DOHH2 (cell line): ENCODE measurements at regions not wholly inside any gene's neighbourhood (a gene's known extent, or its start where the extent isn't known, plus 50 kb on each side); places are given as distances from the start of the nearest gene placed in this dataset.

Experiments
- H3F3A ChIP-seq: fragments of 200-600 bp; sonication (generic), shearing (Covaris generic); 2 replicates; pipeline ENCODE4 v1.6.0; 2016; ENCODE audit warnings: antibody characterized with exemption, mild to moderate bottlenecking; ENCODE audit not compliant: control insufficient read depth, insufficient read depth
- H3K27ac ChIP-seq: fragments of 200-600 bp; sonication (generic); 2 replicates; pipeline ENCODE4 v1.5.1; 2014; ENCODE audit warnings: low read depth, mild to moderate bottlenecking, low read length, moderate library complexity
- H3K27me3 ChIP-seq: fragments of 200-600 bp; sonication (generic); 2 replicates; pipeline ENCODE4 v1.6.1; 2014; ENCODE audit warnings: mild to moderate bottlenecking, low read length, mixed read lengths; ENCODE audit not compliant: control insufficient read depth
- H3K36me3 ChIP-seq: fragments of 200-600 bp; sonication (generic); 2 replicates; pipeline ENCODE4 v1.6.1; 2014; ENCODE audit warnings: mild to moderate bottlenecking, low read length, moderate library complexity, mixed read lengths; ENCODE audit not compliant: control insufficient read depth
- H3K4me1 ChIP-seq: fragments of 200-600 bp; sonication (generic); 2 replicates; pipeline ENCODE4 v1.6.1; 2014; ENCODE audit warnings: mild to moderate bottlenecking, low read length, mixed read lengths; ENCODE audit not compliant: control insufficient read depth
- H3K4me2 ChIP-seq: fragments of 200-600 bp; sonication (generic); 2 replicates; pipeline ENCODE4 v1.6.0; 2014; ENCODE audit warnings: mild to moderate bottlenecking, low read length, moderate library complexity
- H3K4me3 ChIP-seq: fragments of 200-600 bp; sonication (generic); 2 replicates; pipeline ENCODE4 v1.5.1; 2014; ENCODE audit warnings: mild to moderate bottlenecking, low read length, mixed read lengths
- H3K79me2 ChIP-seq: fragments of 200-600 bp; sonication (generic); 2 replicates; pipeline ENCODE4 v1.6.1; 2014; ENCODE audit warnings: mild to moderate bottlenecking, low read length, mixed read lengths; ENCODE audit not compliant: control insufficient read depth
- H3K9me2 ChIP-seq: fragments of 200-600 bp; sonication (generic); replicated peaks from 2 replicates; pipeline ENCODE4 v1.6.1; 2014; ENCODE audit warnings: mild to moderate bottlenecking, low read length, mixed read lengths; ENCODE audit not compliant: control insufficient read depth
- H3K9me3 ChIP-seq: fragments of 200-600 bp; sonication (generic); 2 replicates; pipeline ENCODE4 v1.6.1; 2014; ENCODE audit warnings: antibody characterized with exemption, low read length, mixed read lengths; ENCODE audit not compliant: control insufficient read depth, insufficient read depth
- H4K20me1 ChIP-seq: fragments of 200-600 bp; sonication (generic); 2 replicates; pipeline ENCODE4 v1.6.0; 2014; ENCODE audit warnings: low read depth, mild to moderate bottlenecking, antibody characterized with exemption, low read length, moderate library complexity; ENCODE audit not compliant: control insufficient read depth, insufficient read depth
- CTCF ChIP-seq: fragments of 200-600 bp; sonication (generic); IDR thresholded peaks from one replicate; pipeline ENCODE4 v1.5.1; 2014; ENCODE audit warnings: antibody characterized with exemption, mild to moderate bottlenecking, low read depth, low read length; ENCODE audit not compliant: poor library complexity, severe bottlenecking
- EZH2phosphoT487 ChIP-seq: fragments of 200-600 bp; sonication (generic); IDR thresholded peaks from 2 replicates; pipeline ENCODE4 v1.6.1; 2017; ENCODE audit warnings: borderline replicate concordance, mild to moderate bottlenecking, antibody characterized with exemption, low read length, moderate library complexity, mixed read lengths

DNA sequence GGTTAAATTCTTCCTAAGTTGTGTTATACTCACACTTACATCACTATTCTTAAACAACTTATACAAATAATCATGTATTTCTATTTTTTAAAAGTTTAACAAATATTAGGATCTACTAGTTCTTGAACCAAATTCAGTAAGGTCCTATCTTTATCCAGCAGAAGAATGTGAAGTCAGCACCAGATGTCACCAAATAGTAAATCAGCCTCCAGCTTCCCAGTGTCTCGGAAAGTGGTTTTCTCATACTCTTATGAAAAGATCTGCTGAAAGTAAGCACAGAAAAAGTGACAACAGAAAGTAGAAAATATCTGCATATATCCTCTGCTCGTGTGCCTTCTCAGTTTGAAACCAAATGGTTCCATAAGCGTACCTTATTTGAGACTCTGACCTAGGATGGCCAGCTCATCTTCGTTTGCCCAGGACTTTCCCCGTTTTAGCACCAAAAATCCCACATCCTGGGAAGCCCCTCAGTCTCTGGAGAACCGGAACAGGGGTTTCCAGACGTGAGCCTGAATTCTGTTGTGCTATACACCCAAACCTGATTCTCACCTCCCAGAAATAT is 98.0 kb upstream of the DCLK2 start:
- no peaks in the 10 kb centered on the region for H3K36me3 ChIP-seq
- no peaks in the 10 kb centered on the region for H4K20me1 ChIP-seq
- H3K9me2 ChIP-seq, result no peaks in the 10 kb centered on the region
- H3F3A ChIP-seq, result no peaks in the 10 kb centered on the region
- H3K27me3 ChIP-seq, result no peaks in the 10 kb centered on the region
- TF ChIP-seq CTCF (no peak), EZH2phosphoT487 (no peak)
- no peak overlapping the region for H3K4me3 ChIP-seq
- no peaks in the 10 kb centered on the region for H3K79me2 ChIP-seq
- no peak overlapping the region for H3K4me2 ChIP-seq
- H3K9me3 ChIP-seq, result no peaks in the 10 kb centered on the region
- H3K4me1 ChIP-seq, result no peaks in the 10 kb centered on the region
- no peak overlapping the region for H3K27ac ChIP-seq

DNA sequence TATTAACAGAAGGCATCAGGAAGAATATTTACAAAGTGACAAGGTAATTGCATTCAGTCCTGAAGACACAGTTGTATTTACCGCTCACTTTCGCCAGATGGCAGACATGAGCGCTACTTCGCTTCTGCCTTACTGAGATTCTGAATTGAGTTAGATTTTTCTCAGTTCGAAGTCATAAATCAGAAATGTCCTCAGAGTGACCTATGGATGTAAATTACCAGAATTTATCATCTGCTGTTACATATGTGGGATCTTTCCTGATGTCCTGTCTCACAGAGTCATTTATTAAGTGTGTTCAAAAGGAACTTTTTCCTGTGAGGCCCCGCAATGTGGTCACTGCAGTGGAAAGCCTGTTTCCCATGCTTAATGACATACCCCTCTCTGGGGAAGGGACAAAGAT is 97.3 kb upstream of the DCLK2 start:
- TF ChIP-seq EZH2phosphoT487, result no peak
- peak; percentile 84 for TF ChIP-seq CTCF
- H3K4me3 ChIP-seq, result no peak overlapping the region
- H3K36me3 ChIP-seq, result no peaks in the 10 kb centered on the region
- H3K4me1 ChIP-seq, result no peaks in the 10 kb centered on the region
- no peaks in the 10 kb centered on the region for H3F3A ChIP-seq
- no peak overlapping the region for H3K27ac ChIP-seq
- no peaks in the 10 kb centered on the region for H3K79me2 ChIP-seq
- H3K9me2 ChIP-seq, result no peaks in the 10 kb centered on the region
- no peak overlapping the region for H3K4me2 ChIP-seq
- H3K9me3 ChIP-seq, result no peaks in the 10 kb centered on the region
- no peaks in the 10 kb centered on the region for H3K27me3 ChIP-seq
- no peaks in the 10 kb centered on the region for H4K20me1 ChIP-seq

- H3K4me3 ChIP-seq, result no peak overlapping the region
- no peak overlapping the region for H3K4me2 ChIP-seq
- TF ChIP-seq CTCF (no peak), EZH2phosphoT487 (no peak)
- H3F3A ChIP-seq, result no peaks in the 10 kb centered on the region
- H3K79me2 ChIP-seq, result no peaks in the 10 kb centered on the region
- no peaks in the 10 kb centered on the region for H3K36me3 ChIP-seq
- no peaks in the 10 kb centered on the region for H4K20me1 ChIP-seq
- H3K9me2 ChIP-seq, result no peaks in the 10 kb centered on the region
- no peaks in the 10 kb centered on the region for H3K27me3 ChIP-seq
- H3K9me3 ChIP-seq, result no peaks in the 10 kb centered on the region
- no peaks in the 10 kb centered on the region for H3K4me1 ChIP-seq
- no peak overlapping the region for H3K27ac ChIP-seq
Observed at GRCh38 chr4:149983401-149983800, 94.8 kb upstream of the DCLK2 start.

DNA sequence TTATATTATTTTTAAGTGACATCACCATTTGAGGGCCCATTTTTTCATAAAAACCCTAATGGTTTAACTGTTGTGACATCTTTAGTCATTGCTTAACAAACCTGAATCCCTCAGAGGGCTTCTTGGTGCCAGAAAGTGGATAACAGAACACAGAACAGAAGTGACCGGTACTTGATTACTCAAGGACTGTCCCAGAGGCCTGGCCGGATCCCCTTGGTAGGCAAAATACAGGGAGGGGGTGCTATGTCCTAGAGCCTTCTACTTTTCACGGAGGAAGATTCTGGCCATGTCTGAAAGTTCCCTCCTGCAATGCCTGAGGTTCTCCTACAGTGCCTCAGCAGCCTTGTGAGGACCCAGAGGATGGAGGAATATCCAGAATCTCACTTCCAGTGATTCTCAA is 94.3 kb upstream of the DCLK2 start:
- H3K27ac ChIP-seq, result no peak overlapping the region
- no peaks in the 10 kb centered on the region for H3K27me3 ChIP-seq
- H4K20me1 ChIP-seq, result no peaks in the 10 kb centered on the region
- no peaks in the 10 kb centered on the region for H3K9me3 ChIP-seq
- H3K4me3 ChIP-seq, result no peak overlapping the region
- H3F3A ChIP-seq, result no peaks in the 10 kb centered on the region
- H3K36me3 ChIP-seq, result no peaks in the 10 kb centered on the region
- no peaks in the 10 kb centered on the region for H3K9me2 ChIP-seq
- H3K4me1 ChIP-seq, result no peaks in the 10 kb centered on the region
- no peaks in the 10 kb centered on the region for H3K79me2 ChIP-seq
- H3K4me2 ChIP-seq, result no peak overlapping the region
- no peak for TF ChIP-seq EZH2phosphoT487
